Tibial nerve (tissue), 4 donors: ENCODE measurements at regions not wholly inside any gene's neighbourhood (a gene's known extent, or its start where the extent isn't known, plus 50 kb on each side); places are given as distances from the start of the nearest gene placed in this dataset.
"Not testable (repeated sequence)": the region's sequence is repeated elsewhere in the genome, so short reads cannot be mapped to it uniquely, and the experiment has no call there.

ENCODE experiments used
- DNase-seq, 2 donors: peaks; one replicate each; pipeline ENCODE4 v3.0.0-alpha.2; 2019; ENCODE audit warnings: low spot score in 2 of 2
- H3K27ac ChIP-seq, 4 donors: fragments of 200-600 bp; sonication (generic) in 3 of 4; one replicate each; pipeline ENCODE4 v1.5.1; 2017 to 2019; ENCODE audit warnings: mild to moderate bottlenecking in 1 of 4
- H3K27me3 ChIP-seq, 2 donors: fragments of 200-600 bp; sonication (generic) in 1 of 2; one replicate each; pipeline versions ENCODE4 v1.5.1 to v1.6.0; 2017 to 2019
- H3K36me3 ChIP-seq, 3 donors: fragments of 200-600 bp; sonication (generic); one replicate each; pipeline ENCODE4 v1.5.1; 2018 to 2019
- H3K4me1 ChIP-seq, 4 donors: fragments of 200-600 bp; sonication (generic) in 3 of 4; one replicate each; pipeline ENCODE4 v1.5.1; 2017 to 2019
- H3K4me3 ChIP-seq, 4 donors: fragments of 200-600 bp; sonication (generic) in 3 of 4; one replicate each; pipeline ENCODE4 v1.5.1; 2017 to 2019; ENCODE audit warnings: mild to moderate bottlenecking in 1 of 4, moderate library complexity in 1 of 4
- H3K9me3 ChIP-seq, 4 donors: fragments of 200-600 bp; sonication (generic) in 3 of 4; one replicate each; pipeline ENCODE4 v1.5.1; 2017 to 2019
- EP300 ChIP-seq, 2 donors: sonication (generic); formaldehyde crosslinking; IDR thresholded peaks; one replicate each; pipeline ENCODE4 v1.6.1; 2017; ENCODE audit warnings: antibody characterized with exemption in 2 of 2, mild to moderate bottlenecking in 1 of 2
- POLR2A ChIP-seq, 2 donors: fragments of 450-650 bp; IDR thresholded peaks; one replicate each; pipeline ENCODE4 v1.6.1; 2017; ENCODE audit warnings: antibody characterized with exemption in 2 of 2, mild to moderate bottlenecking in 2 of 2, moderate library complexity in 2 of 2
- WGBS, 2 donors: methylation state at CpG; one replicate each; pipeline ENCODE4 v1.1.5; 2018; 5-methylcytosine and 5-hydroxymethylcytosine counted together
- TF ChIP-seq, protein P1 (sequence below), 5 experiments: fragments of 200-600 bp in 3 of 5; fragments of 450-650 bp in 2 of 5; sonication (generic) in 3 of 5; IDR thresholded peaks; one replicate each; pipeline ENCODE4 v1.5.1; 2016 to 2019; ENCODE audit warnings: antibody characterized with exemption in 5 of 5, mild to moderate bottlenecking in 3 of 5, moderate library complexity in 2 of 5

DNA sequence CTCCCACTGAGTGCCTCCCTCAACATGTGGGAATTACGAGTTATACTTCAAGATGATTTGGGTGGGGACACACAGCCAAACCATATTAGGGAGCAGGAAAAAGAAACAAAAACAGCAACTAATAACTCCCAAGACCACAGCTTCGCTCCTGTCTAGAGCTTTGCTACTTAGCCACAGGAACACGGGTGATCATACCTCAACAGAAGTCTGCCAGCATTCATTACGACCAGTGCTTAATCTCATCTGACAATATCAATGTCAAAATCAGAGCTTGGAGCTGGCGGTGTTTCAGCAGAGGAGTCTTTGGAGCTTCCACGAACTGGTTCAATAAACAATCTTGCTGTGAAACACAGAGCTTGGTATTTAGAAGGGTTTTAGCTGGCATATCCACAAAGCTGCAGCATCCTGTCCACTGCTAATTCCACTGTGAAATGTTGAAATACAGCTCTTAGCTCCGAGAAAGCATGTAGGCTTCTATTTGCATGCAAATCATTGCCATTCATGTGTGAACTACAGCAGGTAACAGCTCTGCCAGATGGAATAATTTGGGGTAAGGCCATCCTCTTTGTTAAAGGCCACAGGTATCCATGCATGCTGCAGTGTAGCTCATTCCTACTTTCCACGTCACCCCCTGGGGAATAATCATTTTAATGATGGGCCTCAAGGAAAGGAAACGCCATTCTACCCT is 128.4 kb upstream of the GOT2 start:
- no peak overlapping the region for H3K27ac ChIP-seq
- no peaks in the 10 kb centered on the region for H3K9me3 ChIP-seq
- no peaks in the 10 kb centered on the region for H3K36me3 ChIP-seq
- H3K4me3 ChIP-seq = no peak overlapping the region
- no peak for TF ChIP-seq EP300 (IDR thresholded peaks at IDR 0.05)
- TF ChIP-seq POLR2A (IDR thresholded peaks at IDR 0.05) = no peak
- TF ChIP-seq, protein P1, sequence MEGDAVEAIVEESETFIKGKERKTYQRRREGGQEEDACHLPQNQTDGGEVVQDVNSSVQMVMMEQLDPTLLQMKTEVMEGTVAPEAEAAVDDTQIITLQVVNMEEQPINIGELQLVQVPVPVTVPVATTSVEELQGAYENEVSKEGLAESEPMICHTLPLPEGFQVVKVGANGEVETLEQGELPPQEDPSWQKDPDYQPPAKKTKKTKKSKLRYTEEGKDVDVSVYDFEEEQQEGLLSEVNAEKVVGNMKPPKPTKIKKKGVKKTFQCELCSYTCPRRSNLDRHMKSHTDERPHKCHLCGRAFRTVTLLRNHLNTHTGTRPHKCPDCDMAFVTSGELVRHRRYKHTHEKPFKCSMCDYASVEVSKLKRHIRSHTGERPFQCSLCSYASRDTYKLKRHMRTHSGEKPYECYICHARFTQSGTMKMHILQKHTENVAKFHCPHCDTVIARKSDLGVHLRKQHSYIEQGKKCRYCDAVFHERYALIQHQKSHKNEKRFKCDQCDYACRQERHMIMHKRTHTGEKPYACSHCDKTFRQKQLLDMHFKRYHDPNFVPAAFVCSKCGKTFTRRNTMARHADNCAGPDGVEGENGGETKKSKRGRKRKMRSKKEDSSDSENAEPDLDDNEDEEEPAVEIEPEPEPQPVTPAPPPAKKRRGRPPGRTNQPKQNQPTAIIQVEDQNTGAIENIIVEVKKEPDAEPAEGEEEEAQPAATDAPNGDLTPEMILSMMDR (IDR thresholded peaks at IDR 0.05) = no peak
- no peaks in the 10 kb centered on the region for H3K4me1 ChIP-seq
- no peaks in the 10 kb centered on the region for H3K27me3 ChIP-seq
- no peak for DNase-seq
- WGBS, 2 donors = 54 to 65% methylated on average over 9 of the region's 9 CpGs

DNA sequence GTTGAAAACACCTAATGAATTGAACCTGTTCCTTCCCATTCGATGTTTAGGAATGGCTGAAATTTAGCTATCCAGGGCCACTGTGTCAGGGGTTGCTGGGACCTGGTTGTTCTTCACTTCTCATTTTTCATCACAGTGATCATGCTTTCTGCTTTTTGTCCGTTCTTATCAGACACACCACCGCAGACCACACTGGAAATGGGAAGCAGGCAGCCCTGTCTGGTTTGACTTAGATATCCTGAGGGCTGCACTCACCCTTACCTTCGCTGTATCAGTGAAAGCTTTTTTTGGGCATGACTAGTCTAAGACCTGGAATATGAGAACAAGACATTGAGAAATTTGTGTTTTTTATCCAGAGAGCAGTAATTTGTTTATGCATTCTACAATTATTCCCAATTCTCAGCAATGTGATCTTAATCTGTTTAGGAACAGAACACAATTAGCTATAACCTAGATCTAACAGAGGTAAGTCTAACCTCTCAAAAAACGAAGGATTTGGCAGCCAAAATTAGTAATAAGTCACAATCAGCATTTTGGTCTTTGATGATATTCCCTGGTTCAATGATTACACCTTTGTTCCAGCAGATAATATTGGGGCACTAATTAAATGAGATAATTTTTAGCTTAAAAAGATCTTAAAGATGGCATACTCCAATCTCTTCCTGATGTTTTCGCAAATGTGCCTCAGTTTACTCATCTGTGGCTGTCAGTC is 126.0 kb upstream of the GOT2 start:
- Histone ChIP-seq H3K36me3 (no peaks in the 10 kb centered on the region), H3K9me3 (no peaks in the 10 kb centered on the region), H3K27me3 (no peaks in the 10 kb centered on the region), H3K4me3 (no peak overlapping the region), H3K27ac (no peak overlapping the region), H3K4me1 (no peaks in the 10 kb centered on the region)
- WGBS, 2 donors = 71 to 80% methylated on average over 6 of the region's 6 CpGs
- no peak for DNase-seq
- TF ChIP-seq, protein P1 (IDR thresholded peaks at IDR 0.05) = no peak
- TF ChIP-seq POLR2A (IDR thresholded peaks at IDR 0.05) = no peak
- TF ChIP-seq EP300 (IDR thresholded peaks at IDR 0.05) = no peak

DNA sequence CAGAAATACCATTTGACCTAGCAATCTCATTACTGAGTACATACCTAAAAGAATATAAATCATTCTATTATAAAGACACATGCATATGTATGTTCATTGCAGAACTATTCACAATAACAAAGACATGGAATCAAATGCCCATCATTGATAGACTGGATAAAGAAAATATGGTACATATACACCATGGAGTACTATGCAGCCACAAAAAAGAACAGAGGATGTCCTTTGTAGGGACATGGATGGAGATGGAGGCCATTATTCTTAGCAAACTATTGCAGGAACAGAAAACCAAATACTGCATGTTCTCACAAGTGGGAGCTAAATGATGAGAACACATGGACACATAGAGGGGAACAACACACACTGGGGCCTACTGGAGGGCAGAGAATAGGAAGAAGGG is 124.5 kb upstream of the GOT2 start:
- not testable (repeated sequence) for H3K27me3 ChIP-seq, H3K4me1 ChIP-seq, DNase-seq, H3K4me3 ChIP-seq, H3K9me3 ChIP-seq, H3K36me3 ChIP-seq, H3K27ac ChIP-seq

DNA sequence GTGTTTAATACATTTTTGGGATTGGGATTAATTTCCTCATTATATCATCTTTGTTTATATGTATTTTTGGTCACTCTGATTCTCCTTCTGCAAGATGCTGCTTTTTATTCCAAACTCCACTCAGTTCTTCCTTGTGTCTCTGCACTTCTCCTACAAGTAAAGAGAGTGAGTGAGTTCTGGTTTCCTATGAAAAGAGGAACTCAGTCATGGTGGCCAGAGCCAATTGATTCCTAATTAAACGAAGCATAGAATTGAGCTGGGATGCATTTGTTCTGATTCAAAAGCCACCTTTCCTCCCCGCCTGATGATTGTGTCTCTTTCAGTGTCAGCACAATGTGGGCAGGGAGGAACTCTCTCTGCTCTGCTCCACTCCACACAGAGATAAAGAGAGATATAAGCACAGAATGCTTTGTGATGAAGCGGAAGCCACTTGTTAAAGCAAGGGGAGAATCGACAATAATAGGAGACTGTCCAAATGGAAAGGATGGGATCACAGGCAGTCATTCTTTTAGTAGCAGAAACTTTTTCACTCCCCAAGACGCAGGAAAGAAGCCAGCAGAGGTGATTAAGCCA is 121.3 kb upstream of the GOT2 start:
- Histone ChIP-seq H3K4me1 (no peaks in the 10 kb centered on the region), H3K4me3 (no peak overlapping the region), H3K9me3 (no peaks in the 10 kb centered on the region), H3K27me3 (no peaks in the 10 kb centered on the region), H3K27ac (no peak overlapping the region), H3K36me3 (no peaks in the 10 kb centered on the region)
- TF ChIP-seq, protein P1 (IDR thresholded peaks at IDR 0.05) = no peak
- TF ChIP-seq EP300 (IDR thresholded peaks at IDR 0.05) = no peak
- TF ChIP-seq POLR2A (IDR thresholded peaks at IDR 0.05) = no peak
- no peak for DNase-seq
- 71 to 74% methylated on average over 5 of the region's 5 CpGs for WGBS, 2 donors

DNA sequence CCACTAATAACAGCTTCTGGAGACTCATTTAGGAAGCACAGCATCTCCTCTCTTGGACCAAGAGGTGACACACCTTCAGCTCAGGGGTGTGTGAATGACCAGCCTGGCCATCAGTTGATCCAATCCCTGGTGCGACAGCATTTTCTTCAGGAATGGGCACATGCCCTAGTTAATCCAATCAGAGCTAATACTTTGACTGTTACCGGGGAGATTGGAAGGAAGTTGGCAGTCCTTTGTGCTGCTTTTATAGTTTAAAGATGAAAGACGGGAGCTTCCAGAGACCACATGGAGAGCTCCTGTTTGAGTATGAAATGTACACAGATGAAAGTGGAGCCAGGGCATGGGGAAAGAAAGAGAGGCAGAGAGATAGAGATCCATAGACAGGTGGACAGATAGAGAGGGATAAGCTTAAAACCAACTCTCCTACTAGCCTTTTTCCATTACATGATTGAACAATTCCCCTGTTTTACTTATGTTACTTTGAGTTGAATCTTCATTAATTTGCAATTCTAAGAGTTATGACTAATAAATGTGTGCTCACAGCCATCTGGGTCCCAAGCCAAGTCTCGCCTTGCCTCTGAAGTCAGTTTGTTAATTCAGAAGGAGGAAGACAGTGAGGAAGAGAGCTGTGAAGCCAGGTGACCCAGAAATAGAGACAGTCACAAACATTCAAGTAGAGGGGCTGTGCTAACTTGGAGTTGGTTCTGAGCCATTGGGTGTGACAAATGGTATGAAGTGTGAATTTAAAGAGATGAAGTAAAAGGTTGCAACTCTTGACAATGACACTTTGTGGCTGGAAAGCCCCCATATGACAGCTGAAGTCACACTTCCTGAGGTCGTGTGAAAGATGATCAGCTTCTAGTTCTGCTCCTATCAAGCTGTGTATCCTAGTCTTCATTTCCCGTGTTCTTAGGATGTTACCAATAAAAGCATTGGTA is 120.0 kb upstream of the GOT2 start:
- no peak overlapping the region for H3K4me3 ChIP-seq
- TF ChIP-seq EP300 (IDR thresholded peaks at IDR 0.05) (no peak), POLR2A (IDR thresholded peaks at IDR 0.05) (no peak)
- TF ChIP-seq, protein P1 (IDR thresholded peaks at IDR 0.05) = no peak

More for the DNA sequence above, 120.0 kb upstream of the GOT2 start:
- H3K27ac ChIP-seq = no peak overlapping the region
- H3K36me3 ChIP-seq = no peaks in the 10 kb centered on the region
- no peaks in the 10 kb centered on the region for H3K27me3 ChIP-seq
- H3K9me3 ChIP-seq = no peaks in the 10 kb centered on the region
- no peaks in the 10 kb centered on the region for H3K4me1 ChIP-seq
- WGBS, 2 donors = 63 to 74% methylated on average over 6 of the region's 6 CpGs
- no peak for DNase-seq
